Activated CD8-positive, alpha-beta T cell treated with anti-CD3 and anti-CD28 coated beads for 36 hours (primary cell): ENCODE measurements at regions not wholly inside any gene's neighbourhood (a gene's known extent, or its start where the extent isn't known, plus 50 kb on each side); places are given as distances from the start of the nearest gene placed in this dataset.

Experiments
- ATAC-seq: fragments of 200-7000 bp; cut with Tn5 transposase; one replicate; pipeline ENCODE4 v1.10.0; 2021; ENCODE audit warnings: mild to moderate bottlenecking, moderate library complexity
- CTCF ChIA-PET: fragments of 350-600 bp; sonication (Branson Sonifier 250); formaldehyde crosslinking; loops from one replicate; lab custom pipeline; 2021; ENCODE audit warnings: antibody characterized with exemption; lab: Charles Lee
- POLR2A ChIA-PET: fragments of 350-600 bp; sonication (Branson Sonifier 250); formaldehyde crosslinking; loops from one replicate; lab custom pipeline; 2021; ENCODE audit warnings: antibody characterized with exemption; lab: Charles Lee
- DNase-seq: peaks from one replicate; pipeline ENCODE4 v3.0.0-alpha.2; 2020
- H3K27ac Mint-ChIP-seq: one replicate; pipeline ENCODE4 v1.8.0; 2021; ENCODE audit warnings: mild to moderate bottlenecking, mixed read lengths
- H3K27me3 Mint-ChIP-seq: one replicate; pipeline ENCODE4 v1.8.0; 2021; ENCODE audit warnings: mixed read lengths
- H3K36me3 Mint-ChIP-seq: one replicate; pipeline ENCODE4 v1.8.0; 2021; ENCODE audit warnings: low read depth, mixed read lengths
- H3K4me1 Mint-ChIP-seq: one replicate; pipeline ENCODE4 v1.8.0; 2021; ENCODE audit warnings: low read depth, mixed read lengths
- H3K4me3 Mint-ChIP-seq: one replicate; pipeline ENCODE4 v1.8.0; 2021; ENCODE audit warnings: mild to moderate bottlenecking, moderate library complexity, mixed read lengths
- H3K9me3 Mint-ChIP-seq: one replicate; pipeline ENCODE4 v1.8.0; 2021; ENCODE audit warnings: mixed read lengths
- CTCF ChIP-seq: fragments of 200-600 bp; IDR thresholded peaks from one replicate; pipeline ENCODE4 v1.8.0; 2022; ENCODE audit warnings: antibody characterized with exemption, mild to moderate bottlenecking
- intact Hi-C: fragments of 100-400 bp; cut with micrococcal nuclease; formaldehyde crosslinking; loops from one replicate; pipeline ENCODE4 v1.10.0; 2022

GRCh38 chr10:78523453-78523852, 489.8 kb downstream of the RPS24 start:
- Mint-ChIP-seq H3K27me3 (no peaks in the 10 kb centered on the region), H3K27ac (no peak overlapping the region), H3K36me3 (no peaks in the 10 kb centered on the region), H3K4me1 (peaks cover 4% of the 10 kb centered on the region), H3K4me3 (no peak overlapping the region), H3K9me3 (no peaks in the 10 kb centered on the region)
- ChIA-PET POLR2A (no interaction called here), CTCF (interaction anchor here (1.2 kb wide), 1 partner anchor 8 kb away, joined by 4 read pairs; no protein-coding TSS in a partner anchor)
- DNase-seq (no peak), ATAC-seq (no peak)
- no peak for TF ChIP-seq CTCF
- intact Hi-C loops = no loop called here

- no peaks in the 10 kb centered on the region for H3K27me3 Mint-ChIP-seq
- TF ChIP-seq CTCF = no peak
- peaks cover 4% of the 10 kb centered on the region for H3K4me1 Mint-ChIP-seq
- no peak overlapping the region for H3K4me3 Mint-ChIP-seq
- H3K36me3 Mint-ChIP-seq = no peaks in the 10 kb centered on the region
- no peaks in the 10 kb centered on the region for H3K9me3 Mint-ChIP-seq
- DNase-seq (no peak), ATAC-seq (no peak)
- ChIA-PET CTCF (interaction anchor here (1.2 kb wide), 1 partner anchor 9 kb away, joined by 4 read pairs; no protein-coding TSS in a partner anchor), POLR2A (no interaction called here)
- intact Hi-C loops = no loop called here
- H3K27ac Mint-ChIP-seq = no peak overlapping the region
Measured at GRCh38 chr10:78524342-78524741, 490.7 kb downstream of the RPS24 start.

GRCh38 chr10:78524941-78525340, 491.3 kb downstream of the RPS24 start:
- ATAC-seq (no peak), DNase-seq (no peak)
- CTCF ChIA-PET = no interaction called here
- intact Hi-C loops = no loop called here
- Mint-ChIP-seq H3K36me3 (no peaks in the 10 kb centered on the region), H3K4me1 (peaks cover 4% of the 10 kb centered on the region), H3K27me3 (no peaks in the 10 kb centered on the region), H3K9me3 (no peaks in the 10 kb centered on the region), H3K27ac (no peak overlapping the region), H3K4me3 (no peak overlapping the region)
- no peak for TF ChIP-seq CTCF
- POLR2A ChIA-PET = no interaction called here

- intact Hi-C loops = no loop called here
- H3K27ac Mint-ChIP-seq = no peak overlapping the region
- POLR2A ChIA-PET = no interaction called here
- no peak for TF ChIP-seq CTCF
- no peak overlapping the region for H3K4me3 Mint-ChIP-seq
- ATAC-seq = no peak
- no peaks in the 10 kb centered on the region for H3K36me3 Mint-ChIP-seq
- H3K9me3 Mint-ChIP-seq = no peaks in the 10 kb centered on the region
- no peak for DNase-seq
- CTCF ChIA-PET = no interaction called here
- H3K27me3 Mint-ChIP-seq = no peaks in the 10 kb centered on the region
- no peaks in the 10 kb centered on the region for H3K4me1 Mint-ChIP-seq
Measured at GRCh38 chr10:78526347-78526746, 492.7 kb downstream of the RPS24 start.

- TF ChIP-seq CTCF = no peak
- intact Hi-C loops = no loop called here
- no peaks in the 10 kb centered on the region for H3K36me3 Mint-ChIP-seq
- no peaks in the 10 kb centered on the region for H3K4me1 Mint-ChIP-seq
- ChIA-PET CTCF (no interaction called here), POLR2A (no interaction called here)
- H3K4me3 Mint-ChIP-seq = no peak overlapping the region
- no peaks in the 10 kb centered on the region for H3K9me3 Mint-ChIP-seq
- ATAC-seq = no peak
- no peaks in the 10 kb centered on the region for H3K27me3 Mint-ChIP-seq
- no peak overlapping the region for H3K27ac Mint-ChIP-seq
- no peak for DNase-seq
Measured at GRCh38 chr10:78527296-78527695, 493.6 kb downstream of the RPS24 start.
